ENCODE measurements at regions not wholly inside any gene's neighbourhood (a gene's known extent, or its start where the extent isn't known, plus 50 kb on each side); places are given as distances from the start of the nearest gene placed in this dataset.

GRCh38 chr3:187504435-187504834, 136.2 kb downstream of the RTP4 start:
- TF ChIP-seq CTCF (conservative IDR thresholded peaks at IDR 0.05 in 1 of 2, IDR thresholded peaks at IDR 0.05 in 1 of 2; ENCODE audit: extremely low read depth in 1 of 2, insufficient read depth in 1 of 2, low read depth in 1 of 2, low read length in 2 of 2) (no peak), EZH2 (IDR thresholded peaks at IDR 0.05; ENCODE audit: borderline replicate concordance, low read length) (no peak)
